H9 (cell line): ENCODE measurements at regions not wholly inside any gene's neighbourhood (a gene's known extent, or its start where the extent isn't known, plus 50 kb on each side); places are given as distances from the start of the nearest gene placed in this dataset.

Source experiments
- DNase-seq: peaks from one replicate; pipeline ENCODE4 v3.0.0-alpha.2; 2017
- H2AFZ ChIP-seq: one replicate; pipeline ENCODE4 v1.6.1; 2013; ENCODE audit warnings: mild to moderate bottlenecking, low read length, control low read depth, moderate library complexity
- H2AK5ac ChIP-seq: 2 replicates; pipeline ENCODE4 v1.6.1; 2013; ENCODE audit warnings: low read length, control low read depth, mixed read lengths; ENCODE audit not compliant: insufficient read length
- H2BK120ac ChIP-seq: one replicate; pipeline ENCODE4 v1.6.1; 2013; ENCODE audit warnings: low read depth, mild to moderate bottlenecking, low read length, control low read depth, inconsistent platforms; ENCODE audit not compliant: poor library complexity, severe bottlenecking
- H2BK12ac ChIP-seq: 2 replicates; pipeline ENCODE4 v1.6.1; 2013; ENCODE audit warnings: low read length, control low read depth, mixed read lengths, low read depth; ENCODE audit not compliant: insufficient read length
- H2BK15ac ChIP-seq: 2 replicates; pipeline ENCODE4 v1.6.1; 2013; ENCODE audit warnings: low read depth, low read length, control low read depth
- H2BK20ac ChIP-seq: one replicate; pipeline ENCODE4 v1.6.1; 2013; ENCODE audit warnings: low read depth, mild to moderate bottlenecking, low read length, control low read depth, inconsistent platforms; ENCODE audit not compliant: poor library complexity, severe bottlenecking
- H2BK5ac ChIP-seq: 2 replicates; pipeline ENCODE4 v1.6.1; 2013; ENCODE audit warnings: low read length, control low read depth, mixed read lengths; ENCODE audit not compliant: insufficient read length
- H3K14ac ChIP-seq: 2 replicates; pipeline ENCODE4 v1.6.1; 2013; ENCODE audit warnings: low read length, control low read depth; ENCODE audit not compliant: insufficient read depth
- H3K18ac ChIP-seq: 2 replicates; pipeline ENCODE4 v1.6.1; 2013; ENCODE audit warnings: low read depth, mild to moderate bottlenecking, mixed read lengths, low read length, control low read depth; ENCODE audit not compliant: insufficient read length
- H3K23ac ChIP-seq: 2 replicates; pipeline ENCODE4 v1.6.1; 2013; ENCODE audit warnings: low read length, control low read depth, mixed read lengths, low read depth; ENCODE audit not compliant: insufficient read length
- H3K23me2 ChIP-seq: 2 replicates; pipeline ENCODE4 v1.6.1; 2013; ENCODE audit warnings: low read depth, mild to moderate bottlenecking, mixed read lengths, low read length, control low read depth; ENCODE audit not compliant: insufficient read length, poor library complexity, severe bottlenecking
- H3K27ac ChIP-seq: 2 replicates; pipeline ENCODE4 v1.5.1; 2013; ENCODE audit warnings: low read length, control low read depth, mixed read lengths, low read depth; ENCODE audit not compliant: insufficient read length
- H3K27me3 ChIP-seq: 2 replicates; pipeline ENCODE4 v1.6.1; 2013; ENCODE audit warnings: low read length, control low read depth, inconsistent platforms; ENCODE audit not compliant: insufficient read depth
- H3K4ac ChIP-seq: 2 replicates; pipeline ENCODE4 v1.6.1; 2013; ENCODE audit warnings: low read depth, mild to moderate bottlenecking, control low read depth, inconsistent platforms, low read length, moderate library complexity
- H3K4me1 ChIP-seq: 2 replicates; pipeline ENCODE4 v1.6.1; 2013; ENCODE audit warnings: low read length, control low read depth, inconsistent platforms; ENCODE audit not compliant: insufficient read depth
- H3K4me2 ChIP-seq: 2 replicates; pipeline ENCODE4 v1.6.1; 2013; ENCODE audit warnings: low read length, control low read depth, mixed read lengths; ENCODE audit not compliant: insufficient read length, insufficient read depth
- H3K56ac ChIP-seq: 2 replicates; pipeline ENCODE4 v1.6.1; 2013; ENCODE audit warnings: low read depth, mild to moderate bottlenecking, mixed read lengths, low read length, control low read depth; ENCODE audit not compliant: insufficient read length
- H3K79me1 ChIP-seq: 2 replicates; pipeline ENCODE4 v1.6.1; 2013; ENCODE audit warnings: low read depth, mild to moderate bottlenecking, moderate library complexity, low read length, control low read depth, inconsistent platforms; ENCODE audit not compliant: insufficient read depth, poor library complexity, severe bottlenecking
- H3K79me2 ChIP-seq: 2 replicates; pipeline ENCODE4 v1.6.1; 2013; ENCODE audit warnings: low read length, control low read depth, inconsistent platforms; ENCODE audit not compliant: insufficient read depth
- H3K9ac ChIP-seq: 2 replicates; pipeline ENCODE4 v1.6.1; 2013; ENCODE audit warnings: low read length, control low read depth, mixed read lengths; ENCODE audit not compliant: insufficient read length; ENCODE audit errors: extremely low read depth
- H3K9me3 ChIP-seq: one replicate; pipeline ENCODE4 v1.6.1; 2013; ENCODE audit warnings: low read depth, low read length, inconsistent platforms; ENCODE audit not compliant: control insufficient read depth
- H3T11ph ChIP-seq: one replicate; pipeline ENCODE4 v1.6.1; 2013; ENCODE audit warnings: mild to moderate bottlenecking, low read length, control low read depth, inconsistent platforms
- H4K20me1 ChIP-seq: one replicate; pipeline ENCODE4 v1.6.1; 2013; ENCODE audit not compliant: control insufficient read depth, insufficient read length, insufficient read depth
- H4K5ac ChIP-seq: 2 replicates; pipeline ENCODE4 v1.6.1; 2013; ENCODE audit warnings: low read depth, mild to moderate bottlenecking, mixed read lengths, low read length, control low read depth; ENCODE audit not compliant: insufficient read length
- H4K8ac ChIP-seq: replicated peaks from 2 replicates; pipeline ENCODE4 v1.6.1; 2013; ENCODE audit warnings: low read length, control low read depth, mixed read lengths, low read depth; ENCODE audit not compliant: insufficient read length
- H4K91ac ChIP-seq: 2 replicates; pipeline ENCODE4 v1.6.1; 2013; ENCODE audit warnings: low read depth, mild to moderate bottlenecking, moderate library complexity, mixed read lengths, low read length, control low read depth; ENCODE audit not compliant: insufficient read length
- H3K27ac Mint-ChIP-seq, 3 experiments: 2 replicates in 2 of 3; 3 replicates in 1 of 3; pipeline ENCODE4 v1.8.0; 2020 to 2021; ENCODE audit warnings: mixed read lengths in 3 of 3, mild to moderate bottlenecking in 1 of 3, moderate library complexity in 1 of 3
- H3K27me3 Mint-ChIP-seq: 2 replicates; pipeline ENCODE4 v1.8.0; 2021; ENCODE audit warnings: low read depth, mild to moderate bottlenecking, moderate library complexity, mixed read lengths
- H3K36me3 Mint-ChIP-seq, 3 experiments: 2 replicates in 2 of 3; 3 replicates in 1 of 3; pipeline ENCODE4 v1.8.0; 2020 to 2021; ENCODE audit warnings: low read depth in 3 of 3, mixed read lengths in 3 of 3; ENCODE audit not compliant: insufficient read depth in 1 of 3
- H3K4me1 Mint-ChIP-seq, 2 experiments: 2 replicates each; pipeline ENCODE4 v1.8.0; 2020; ENCODE audit warnings: mixed read lengths in 2 of 2
- H3K4me3 Mint-ChIP-seq, 2 experiments: 2 replicates in 1 of 2; 3 replicates in 1 of 2; pipeline ENCODE4 v1.8.0; 2020 to 2021; ENCODE audit warnings: mild to moderate bottlenecking in 2 of 2, mixed read lengths in 2 of 2, moderate library complexity in 1 of 2
- H3K9me3 Mint-ChIP-seq, 2 experiments: 2 replicates in 1 of 2; 3 replicates in 1 of 2; pipeline ENCODE4 v1.8.0; 2020; ENCODE audit warnings: mild to moderate bottlenecking in 2 of 2, mixed read lengths in 2 of 2, moderate library complexity in 1 of 2
- CTCF ChIP-seq: fragments of 200-600 bp; sonication (generic); conservative IDR thresholded peaks from 3 replicates; pipeline ENCODE4 v1.8.0; 2021; ENCODE audit warnings: antibody characterized with exemption, mild to moderate bottlenecking
- WGBS: extraction: QIAGEN DNeasy Blood & Tissue Kit; methylation state at CpG from one replicate; pipeline ENCODE4 v1.1.7; 2013; ENCODE audit warnings: missing lambda C conversion rate, low lambda C conversion rate, mixed read lengths; ENCODE audit not compliant: insufficient read length; ENCODE audit errors: extremely low coverage; 5-methylcytosine and 5-hydroxymethylcytosine counted together

- H3T11ph ChIP-seq: no peak overlapping the region
- H3K23ac ChIP-seq: no peak overlapping the region
- no peak overlapping the region for H3K14ac ChIP-seq
- no peak overlapping the region for H3K9ac ChIP-seq
- H3K18ac ChIP-seq: no peak overlapping the region
- H2BK120ac ChIP-seq: no peak overlapping the region
- no peaks in the 10 kb centered on the region for H4K20me1 ChIP-seq
- H2AK5ac ChIP-seq: no peak overlapping the region
- no peak overlapping the region for H3K27ac ChIP-seq
- WGBS: no CpG with 5 or more reads among the region's 12 CpGs
- H3K56ac ChIP-seq: no peak overlapping the region
- Mint-ChIP-seq H3K4me1 (peaks cover 5 to 7% of the 10 kb centered on the region in 2 experiments; a peak in 3 of 4 replicates), H3K9me3 (no peaks in the 10 kb centered on the region), H3K36me3 (peaks cover 8 to 11% (median 9%) of the 10 kb centered on the region in 3 experiments), H3K27ac (no peak overlapping the region), H3K4me3 (no peak overlapping the region), H3K27me3 (no peaks in the 10 kb centered on the region)
- no peak overlapping the region for H3K4ac ChIP-seq
- H3K79me1 ChIP-seq: no peaks in the 10 kb centered on the region
- H3K79me2 ChIP-seq: no peaks in the 10 kb centered on the region
- no peak overlapping the region for H2AFZ ChIP-seq
- TF ChIP-seq CTCF: no peak
- no peaks in the 10 kb centered on the region for H3K9me3 ChIP-seq
- no peak for DNase-seq
- H2BK5ac ChIP-seq: no peak overlapping the region
- H2BK12ac ChIP-seq: no peak overlapping the region
- H3K27me3 ChIP-seq: no peaks in the 10 kb centered on the region
- H3K4me2 ChIP-seq: no peak overlapping the region
- no peak overlapping the region for H4K91ac ChIP-seq
- H3K23me2 ChIP-seq: no peaks in the 10 kb centered on the region
- no peak overlapping the region for H4K8ac ChIP-seq
- H3K4me1 ChIP-seq: no peaks in the 10 kb centered on the region
- no peak overlapping the region for H2BK15ac ChIP-seq
- no peak overlapping the region for H4K5ac ChIP-seq
- H2BK20ac ChIP-seq: no peak overlapping the region
These were observed 77.5 kb downstream of the PHETA1 start for GRCh38 chr12:111291357-111291756.
